ENCODE measurements at regions not wholly inside any gene's neighbourhood (a gene's known extent, or its start where the extent isn't known, plus 50 kb on each side); places are given as distances from the start of the nearest gene placed in this dataset.

DNA sequence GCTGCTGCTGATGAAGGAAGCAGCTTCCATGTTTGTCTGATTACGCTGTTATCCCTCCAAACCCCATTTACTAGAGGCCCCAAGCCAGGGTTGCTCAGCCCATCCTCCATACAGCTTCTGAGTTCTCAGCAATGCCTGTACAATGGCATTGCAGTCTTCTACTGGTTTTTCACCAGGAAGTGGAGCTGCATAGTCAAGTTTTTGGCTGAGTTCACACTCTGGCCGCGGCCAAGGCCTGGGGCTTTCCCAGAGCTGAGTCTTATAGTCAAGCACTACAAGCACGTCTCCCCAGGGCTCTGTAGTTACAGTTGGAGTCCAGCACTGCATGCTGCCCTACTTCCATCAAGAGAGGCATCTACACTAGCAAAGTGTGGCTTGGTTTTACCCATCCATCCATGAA lies 182.5 kb downstream of the POU4F1 start:
- DNase-seq: no peak

DNA sequence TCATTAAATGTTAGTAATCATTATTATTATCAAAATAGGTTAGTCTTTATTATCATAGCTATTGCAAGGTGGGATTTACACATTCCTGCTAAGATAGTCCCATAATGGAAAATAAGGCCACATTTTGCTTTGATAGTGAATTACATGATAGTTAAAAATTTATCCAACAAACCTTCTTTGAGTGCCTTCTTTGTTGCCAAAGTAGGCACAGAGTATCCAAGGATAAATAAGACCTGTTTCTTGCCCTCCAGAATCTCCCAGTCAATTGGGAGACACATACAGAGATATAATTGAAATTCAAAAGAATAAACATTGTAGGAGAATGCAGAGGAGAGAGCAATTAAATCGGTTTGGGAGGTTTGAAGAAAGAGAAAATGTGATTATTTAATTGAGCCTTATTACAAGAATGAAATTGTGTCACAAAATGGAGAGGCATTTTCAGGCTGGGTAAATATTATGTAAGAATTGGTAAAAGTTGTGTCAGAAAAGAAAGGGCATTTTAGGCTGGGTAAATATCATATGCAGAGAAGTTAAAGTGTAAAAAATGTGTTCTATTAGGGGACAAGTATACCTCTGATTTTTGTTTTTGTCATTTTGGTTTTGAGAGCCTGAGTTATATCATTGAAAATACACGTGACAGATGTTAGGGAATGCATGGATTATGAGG lies 189.3 kb downstream of the POU4F1 start:
- DNase-seq: no peak

DNA sequence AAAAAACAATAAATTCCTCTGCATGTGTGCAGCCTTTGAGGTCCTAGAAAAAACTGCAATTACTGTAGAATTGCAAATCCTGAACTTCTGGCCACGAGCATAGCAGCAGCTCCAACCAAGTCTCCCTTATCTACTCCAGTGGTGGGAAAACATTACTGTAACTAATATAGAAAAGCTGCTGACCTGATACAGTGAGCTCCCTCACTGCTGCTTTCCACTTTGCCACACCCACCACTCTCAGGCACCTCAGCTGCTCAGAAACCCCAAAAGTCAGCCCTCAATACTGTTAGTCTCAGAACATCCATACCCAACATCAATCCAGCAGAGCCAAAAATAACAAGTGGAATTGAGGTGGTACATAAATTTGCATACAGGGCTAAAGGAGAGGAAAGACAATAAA lies 192.5 kb downstream of the POU4F1 start:
- no peak for DNase-seq

DNA sequence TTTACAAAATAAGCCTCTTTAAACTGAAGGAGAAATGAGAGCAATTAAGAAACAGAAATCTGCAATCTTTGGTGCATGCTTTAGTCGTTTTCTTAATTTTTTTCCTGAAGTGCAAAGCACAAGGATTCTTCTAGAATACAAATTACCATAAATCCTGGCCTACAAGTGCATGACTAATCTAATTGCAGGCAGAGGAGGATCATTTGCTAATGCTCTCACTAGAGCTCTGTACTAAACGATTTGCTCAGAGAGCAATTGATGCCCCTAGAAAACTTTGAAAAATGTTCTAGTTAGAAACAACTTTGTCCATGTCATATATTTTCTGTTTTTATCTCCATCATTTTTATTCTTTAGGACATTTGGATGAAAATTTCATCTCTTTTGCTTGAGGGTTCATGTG lies 193.2 kb downstream of the POU4F1 start:
- no peak for DNase-seq

DNA sequence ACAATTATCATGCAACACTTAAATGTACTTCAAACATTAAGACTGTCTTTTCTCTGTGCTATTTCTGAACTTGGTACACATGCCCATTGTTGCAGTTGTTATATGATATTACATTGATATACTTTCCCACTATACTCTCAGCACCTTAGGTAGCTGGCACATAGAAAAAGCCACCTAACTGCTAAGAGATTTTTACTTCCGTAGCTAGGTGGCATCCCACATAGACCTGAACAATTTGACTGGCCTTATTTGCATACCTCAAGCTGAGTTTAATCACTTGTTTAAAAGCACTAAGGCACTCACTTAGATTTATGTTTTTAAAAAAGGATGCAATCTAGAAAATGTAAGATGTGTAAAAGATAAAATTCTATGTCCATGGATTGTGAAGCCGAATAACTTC lies 194.2 kb downstream of the POU4F1 start:
- DNase-seq: no peak

DNA sequence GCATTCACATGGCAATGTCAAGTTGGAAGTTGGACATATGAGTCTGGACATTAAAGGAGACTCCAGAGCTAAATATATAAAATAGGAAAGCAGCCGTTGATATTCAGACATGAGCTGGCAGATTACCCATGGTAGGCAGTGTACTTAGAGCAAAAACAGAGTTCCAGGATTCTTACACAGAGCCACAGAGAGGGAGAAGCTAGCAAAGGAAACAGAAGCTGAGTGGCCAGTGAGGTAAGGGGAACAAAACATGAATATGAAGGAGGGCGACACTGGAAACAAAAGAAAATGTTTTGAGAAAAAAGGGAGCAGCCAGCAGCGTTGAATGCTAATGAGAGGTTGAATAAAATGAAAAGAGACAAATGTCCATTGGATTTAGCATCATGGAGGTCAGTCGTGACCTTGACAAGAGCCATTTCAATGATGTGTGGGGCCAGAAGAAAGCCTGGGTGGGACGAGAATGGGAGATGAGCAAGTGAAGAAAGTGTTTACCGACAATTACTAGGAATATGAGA lies 198.4 kb downstream of the POU4F1 start:
- DNase-seq: no peak

DNA sequence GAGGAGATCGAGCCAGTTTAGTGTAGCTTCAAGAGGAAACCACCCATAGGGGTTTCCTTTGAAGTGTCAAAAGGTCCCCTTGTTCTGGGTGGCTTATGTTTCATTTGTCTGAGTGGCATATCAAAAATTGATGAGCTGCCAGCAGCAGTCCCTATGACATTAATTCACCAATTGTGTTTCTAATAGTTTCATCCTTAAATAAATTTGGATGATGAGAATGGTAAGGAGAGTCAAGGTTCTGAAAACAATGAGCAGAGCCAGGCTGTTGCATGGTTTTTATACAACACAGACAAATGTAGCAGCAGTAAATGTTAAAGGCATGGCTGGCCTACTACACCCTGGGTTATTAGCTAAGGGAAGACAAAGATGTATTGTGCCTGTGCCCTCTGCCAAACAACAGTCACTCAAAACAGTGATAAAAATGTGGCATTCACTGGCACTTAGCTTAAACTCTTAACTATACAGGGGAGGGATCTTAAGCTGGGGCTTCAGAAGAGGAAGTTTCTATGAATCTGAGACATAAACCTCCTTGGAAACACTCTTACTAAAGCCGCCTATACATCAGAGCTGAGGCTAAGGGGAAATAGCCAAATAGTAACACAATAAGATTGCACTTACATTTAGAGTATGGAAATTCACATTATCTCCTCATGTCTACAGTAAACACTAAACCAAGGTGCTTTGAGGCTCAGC lies 200.5 kb downstream of the POU4F1 start:
- DNase-seq: no peak

DNA sequence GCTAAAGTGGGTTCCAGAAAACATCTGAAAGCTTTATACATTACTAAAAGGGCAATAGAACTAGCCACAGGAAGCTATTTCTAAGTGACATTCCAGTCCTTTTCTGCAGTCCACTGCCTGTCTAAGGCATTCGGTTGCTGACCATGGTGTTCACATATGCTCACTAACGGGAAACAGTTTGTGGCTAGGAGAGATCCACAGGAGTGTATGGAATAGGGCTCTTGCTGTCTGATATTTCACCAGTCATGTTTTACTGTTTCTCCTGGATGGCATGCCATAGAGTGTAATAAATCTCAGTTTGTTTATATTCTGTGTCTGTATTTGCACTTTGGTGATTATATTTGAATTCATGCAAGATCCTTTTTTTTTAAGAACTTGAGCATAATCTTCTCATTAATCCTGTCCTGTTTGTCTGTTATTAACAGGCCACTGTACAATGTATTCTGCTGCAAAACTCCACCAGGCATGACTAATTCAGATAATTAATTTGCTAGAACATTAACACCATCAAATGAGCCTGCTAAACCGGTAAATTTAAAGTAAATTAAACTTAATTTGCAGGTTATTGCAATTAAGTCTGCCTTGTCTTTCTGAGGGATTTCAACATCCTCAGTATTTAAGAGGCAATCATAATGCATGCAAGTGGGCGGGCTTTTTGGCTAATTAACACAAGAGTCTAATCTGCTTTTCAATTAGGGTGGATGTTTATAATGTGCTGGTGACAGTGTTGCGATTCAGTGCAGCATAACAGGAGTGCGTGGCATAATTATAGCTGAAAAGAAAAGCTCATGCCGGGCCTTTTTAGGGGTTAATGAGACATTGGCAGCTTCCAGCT lies 201.3 kb downstream of the POU4F1 start:
- no peak for DNase-seq

DNA sequence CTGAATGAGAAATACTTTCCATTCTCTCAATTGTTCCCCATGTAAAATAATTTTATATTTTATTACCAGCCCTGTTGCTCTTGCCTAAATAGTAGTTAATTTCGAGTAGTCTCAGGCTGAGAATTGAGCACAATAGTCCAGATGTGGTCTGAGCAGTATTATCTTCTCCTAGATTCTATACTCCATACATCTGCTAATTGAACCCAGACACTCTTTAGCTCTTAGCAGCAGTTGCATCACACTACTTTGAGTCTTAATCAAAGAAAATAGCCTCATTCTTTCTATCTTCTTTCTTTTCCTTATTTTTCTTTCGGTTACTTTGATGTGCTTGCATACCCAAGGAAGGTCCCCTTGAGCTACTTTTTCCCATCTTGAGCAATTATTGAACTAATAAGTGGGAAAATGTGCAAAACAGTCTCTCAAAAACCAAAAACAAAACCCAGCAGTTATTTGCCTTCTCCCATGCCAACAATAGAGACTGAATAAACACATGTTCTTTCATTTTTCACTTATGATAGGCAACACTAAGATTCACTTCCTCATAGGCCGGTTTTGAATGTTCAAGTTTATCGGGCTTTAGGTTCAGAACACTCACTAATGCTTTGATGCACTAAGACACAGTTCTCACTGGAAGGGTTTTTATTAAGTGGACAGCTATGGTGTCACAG lies 204.5 kb downstream of the POU4F1 start:
- no peak for DNase-seq

DNA sequence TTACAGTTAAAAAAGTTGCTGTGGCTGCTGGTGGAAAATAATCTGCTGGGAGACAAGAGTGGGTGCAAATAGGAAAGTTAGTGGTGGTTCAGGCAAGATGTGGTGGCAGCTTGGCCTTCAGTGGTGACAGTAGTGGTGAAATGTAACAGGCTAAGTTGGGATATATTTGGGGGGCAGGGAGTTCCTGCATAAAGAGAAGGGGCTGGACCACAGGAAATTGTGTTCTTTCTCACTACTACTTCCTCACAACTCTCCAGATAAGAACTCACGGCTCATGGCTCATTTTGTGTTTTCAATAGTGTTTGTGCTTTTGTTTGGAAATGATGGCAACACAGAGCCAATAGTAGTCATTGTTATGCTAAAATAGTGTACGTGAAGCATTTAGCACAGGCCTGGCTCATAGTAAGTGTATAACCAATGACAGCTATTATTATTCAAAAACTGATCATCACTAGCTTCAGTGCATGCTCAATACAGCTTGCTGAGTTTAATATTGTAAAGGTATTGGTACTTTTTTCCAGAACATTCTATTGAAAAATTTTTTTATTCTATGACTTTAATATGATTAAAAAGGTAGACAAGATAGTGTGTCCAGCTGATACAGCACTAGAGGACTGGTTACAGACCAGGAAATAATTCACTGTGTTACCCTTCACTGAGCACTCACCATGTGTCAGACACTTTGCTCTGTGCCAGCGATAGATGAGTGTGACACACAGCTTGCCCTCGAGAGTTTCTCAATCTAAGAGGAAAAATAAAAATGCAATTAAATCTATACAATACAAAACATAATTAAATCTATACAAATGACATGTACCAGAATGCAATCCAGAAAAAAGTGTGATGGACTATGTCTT lies 209.8 kb downstream of the POU4F1 start:
- no peak for DNase-seq

DNA sequence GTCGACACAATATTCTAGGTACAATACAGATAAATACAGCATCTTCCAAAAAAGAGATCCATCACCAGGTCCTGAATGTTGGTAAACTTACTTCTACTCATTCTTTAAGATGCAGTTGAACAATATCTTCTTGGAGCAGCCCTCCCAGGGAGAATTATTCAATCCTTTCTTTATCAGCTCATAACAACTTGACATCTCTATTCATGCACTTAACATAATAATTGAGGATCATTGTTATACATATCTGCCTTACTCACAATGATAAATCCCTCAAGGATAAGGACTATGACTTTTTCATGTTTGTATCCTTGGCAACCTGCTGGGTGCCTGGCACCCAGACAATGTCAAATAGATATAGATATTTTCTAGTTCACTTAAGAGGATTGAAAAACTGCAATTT lies 219.5 kb downstream of the POU4F1 start:
- DNase-seq: no peak

DNA sequence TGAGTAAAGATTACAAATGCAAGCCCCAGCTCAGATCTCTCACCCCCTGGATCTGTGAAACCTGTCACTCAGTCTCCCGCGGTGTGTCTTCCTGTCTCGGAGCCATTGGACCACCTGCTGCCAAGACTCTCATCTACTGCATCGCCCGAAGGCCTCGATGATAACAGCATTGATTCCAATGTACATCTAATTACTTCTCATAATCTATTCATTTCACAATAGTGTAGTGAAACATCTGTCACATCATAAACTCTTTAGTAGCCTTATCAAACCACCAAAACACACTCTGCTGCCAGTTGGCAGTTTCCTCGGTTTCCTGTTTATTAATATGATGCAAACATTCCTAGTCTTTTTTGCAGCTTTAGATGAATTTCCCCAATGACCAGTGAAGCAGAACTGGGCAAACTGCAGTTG lies 220.3 kb downstream of the POU4F1 start:
- DNase-seq: no peak

DNA sequence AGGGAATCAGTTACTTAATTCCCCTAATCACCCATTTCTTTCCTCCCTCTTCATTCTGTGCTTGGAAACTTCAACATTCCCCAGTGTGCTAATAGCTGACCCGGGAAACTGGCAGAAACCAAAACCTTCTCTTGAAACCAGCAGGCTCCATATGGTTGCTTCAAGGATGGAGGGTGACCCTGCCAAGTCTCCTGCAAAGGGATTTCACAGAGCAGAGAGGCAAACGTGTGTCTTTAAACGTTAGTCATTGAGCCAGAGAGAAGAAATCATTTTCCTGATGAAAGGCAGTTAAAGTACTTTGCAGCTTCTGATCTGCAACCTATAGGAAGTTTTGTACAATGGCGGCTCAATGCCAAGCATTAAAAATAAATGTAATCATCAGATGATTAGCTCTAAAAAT lies 220.9 kb downstream of the POU4F1 start:
- no peak for DNase-seq

DNA sequence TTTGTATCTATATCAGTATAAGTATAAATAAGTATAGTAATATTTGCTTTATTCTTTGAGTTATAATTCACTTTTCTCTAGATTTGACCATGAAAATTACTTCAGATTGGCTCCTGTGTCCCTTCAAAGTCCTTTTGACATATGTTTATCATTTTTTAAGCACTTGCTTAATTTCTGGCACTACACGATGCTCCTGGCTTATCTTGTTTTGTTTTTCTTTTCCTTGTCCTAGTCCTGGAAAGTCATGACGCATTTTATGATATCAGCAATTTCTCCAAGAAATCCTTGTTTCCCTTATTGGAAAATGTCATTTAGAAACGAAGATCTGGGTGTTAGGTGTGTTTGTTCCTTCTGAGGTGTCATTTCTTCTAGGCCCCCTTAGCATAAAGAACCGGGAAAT lies 226.5 kb downstream of the POU4F1 start:
- no peak for DNase-seq

DNA sequence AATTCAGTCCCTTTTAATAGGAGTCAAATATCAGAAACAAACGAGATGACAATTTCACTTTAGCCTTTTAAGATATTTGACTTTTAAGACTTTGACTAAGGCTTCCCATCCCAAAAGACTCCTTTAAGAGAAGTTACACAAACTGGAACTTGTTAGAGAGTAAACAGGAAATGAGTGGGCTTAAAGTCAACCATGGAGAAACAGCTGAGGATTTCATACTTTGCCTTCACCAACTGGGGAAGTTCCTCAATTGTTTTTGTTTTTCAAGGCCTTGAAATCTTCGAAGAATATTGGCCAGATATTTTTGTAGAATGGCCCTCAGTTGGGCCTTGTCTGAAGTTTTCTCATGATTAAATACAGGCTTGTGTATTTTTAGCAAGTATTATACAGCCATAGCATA lies 227.3 kb downstream of the POU4F1 start:
- DNase-seq: no peak

DNA sequence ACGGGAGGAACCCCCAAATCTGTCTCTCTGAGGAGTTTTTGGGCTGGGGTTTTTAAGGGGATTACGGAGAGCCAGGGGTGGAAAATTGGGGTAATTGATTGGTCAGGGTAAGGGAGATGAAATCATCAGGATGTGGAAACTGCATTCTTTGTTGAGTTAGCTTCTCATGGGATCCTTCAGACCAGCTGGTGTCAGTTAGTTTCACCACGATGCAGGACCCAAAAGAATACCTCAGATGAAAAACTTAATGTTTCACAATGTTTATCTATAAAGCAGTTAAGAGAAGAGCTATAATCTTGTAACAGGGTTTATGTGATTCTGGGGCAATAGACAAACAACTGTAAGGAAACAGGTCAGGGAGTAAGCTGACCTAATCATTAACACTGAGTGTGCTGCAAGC lies 230.8 kb downstream of the POU4F1 start:
- no peak for DNase-seq

DNA sequence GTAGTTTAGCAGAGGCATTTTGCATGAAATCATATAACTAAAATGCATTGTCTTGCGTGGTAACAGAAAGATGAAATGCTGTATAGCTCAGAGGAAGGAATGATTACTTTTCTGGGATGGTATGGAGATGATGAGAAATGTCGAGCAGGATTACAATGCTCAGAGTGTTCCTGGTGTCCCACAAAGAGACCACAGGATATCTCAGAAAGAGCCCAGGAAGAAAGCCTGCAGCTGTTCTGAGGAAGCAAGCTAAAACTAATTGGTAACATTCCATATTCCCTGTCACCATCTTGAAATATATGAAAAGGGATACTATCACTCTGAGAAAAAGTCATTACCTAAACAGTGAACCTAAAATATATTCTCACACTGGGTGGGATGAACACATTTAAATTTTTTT lies 233.1 kb downstream of the POU4F1 start:
- DNase-seq: no peak

DNA sequence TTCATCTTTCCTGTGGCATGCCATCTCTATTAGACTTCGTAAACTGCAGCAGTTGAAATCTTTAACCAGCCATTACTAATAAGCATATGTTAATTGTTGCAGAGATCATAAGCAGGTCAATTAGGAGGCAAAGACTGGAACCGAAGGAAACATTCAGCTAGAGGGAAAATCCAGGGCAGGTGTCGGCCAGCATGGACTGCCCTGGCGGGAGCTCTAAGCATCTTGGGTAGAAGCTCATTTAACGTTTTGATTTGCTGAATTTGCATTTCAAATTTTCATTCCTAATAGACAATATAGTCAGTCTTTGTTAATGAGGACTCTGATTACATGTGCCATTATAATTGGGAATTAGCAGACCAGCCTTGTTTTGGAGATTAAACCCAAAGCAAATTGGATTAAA lies 238.6 kb downstream of the POU4F1 start:
- DNase-seq: no peak

DNA sequence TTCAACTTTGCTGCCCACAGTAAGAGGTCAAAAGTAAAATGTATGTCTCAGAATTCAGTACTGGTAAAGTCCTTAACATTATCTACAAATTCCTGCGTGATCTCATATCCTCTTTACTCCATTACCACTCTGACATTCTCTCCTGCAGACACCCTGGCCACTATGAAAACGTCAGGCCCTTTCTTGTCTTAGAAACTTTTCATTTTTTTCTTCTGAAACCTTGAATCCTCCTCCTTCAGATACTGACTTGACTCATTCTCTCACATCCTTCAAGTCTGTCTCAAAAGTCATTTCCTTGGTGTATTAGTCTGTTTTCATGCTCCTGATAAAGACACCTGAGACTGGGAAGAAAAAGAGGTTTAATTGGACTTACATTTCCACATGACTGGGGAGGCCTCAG lies 262.3 kb downstream of the POU4F1 start:
- DNase-seq: no peak

DNA sequence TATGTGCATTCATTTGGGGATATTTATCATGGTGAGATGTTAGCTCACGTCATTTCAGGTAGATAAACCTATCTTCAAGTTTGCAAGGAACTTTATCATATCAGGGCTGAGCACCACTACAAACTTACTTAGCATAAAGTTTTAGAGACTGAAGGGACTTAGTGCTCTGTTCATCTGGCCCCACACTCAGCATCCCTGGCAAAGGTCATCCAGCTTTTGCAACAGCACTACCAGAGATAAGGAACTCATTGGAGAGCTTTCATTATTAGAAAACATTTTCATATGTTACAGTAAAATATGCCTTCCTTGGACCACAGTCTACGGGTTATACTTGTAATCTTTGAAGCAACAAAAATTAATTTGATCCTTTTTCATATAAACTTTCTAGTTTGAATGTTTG lies 263.4 kb downstream of the POU4F1 start:
- DNase-seq: no peak

DNA sequence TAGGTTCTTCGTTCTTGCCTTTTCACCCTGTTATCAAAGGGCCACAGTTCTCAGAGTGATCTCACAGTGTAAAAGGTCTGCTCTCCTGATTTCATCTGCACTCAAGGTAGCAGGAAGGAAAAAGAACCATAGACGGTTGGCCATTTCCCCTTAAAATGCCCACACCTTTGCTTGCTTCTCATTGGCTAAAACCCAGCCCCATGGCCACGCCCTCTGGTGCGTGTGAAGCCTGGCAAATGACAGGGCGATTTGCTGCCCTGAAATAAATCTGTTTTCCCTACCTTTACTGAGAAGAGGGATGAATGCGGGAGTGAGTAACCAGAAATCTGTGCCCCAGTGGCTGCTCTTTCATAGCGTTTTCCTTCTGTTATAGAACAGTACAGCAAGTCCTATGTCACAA lies 269.3 kb downstream of the POU4F1 start:
- no peak for DNase-seq

DNA sequence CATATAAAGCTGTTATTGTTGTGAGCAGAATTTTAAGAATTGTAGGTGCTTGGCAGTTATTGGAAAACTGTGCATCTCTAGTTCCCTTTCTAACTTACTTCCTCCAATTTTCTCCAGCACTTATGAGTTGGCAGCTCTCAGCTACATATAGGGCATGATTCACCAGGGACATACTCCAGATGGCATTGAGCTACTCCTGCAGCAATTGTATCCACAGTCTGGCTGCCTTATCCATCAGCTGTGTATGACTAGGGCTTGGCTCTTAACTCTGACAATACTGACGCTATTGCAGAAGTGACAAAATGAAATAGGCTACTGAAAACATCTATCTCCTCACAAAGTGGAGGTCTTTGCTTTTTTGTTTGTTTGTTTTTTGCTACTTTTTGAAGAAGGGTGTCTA lies 276.7 kb downstream of the POU4F1 start:
- no peak for DNase-seq

All from stimulated activated CD4-positive, alpha-beta T cell treated with anti-CD3 and anti-CD28 coated beads, Interleukin-4, amount 100 ng/mL, for 24 hours (primary cell).